Nephron (organoid): ENCODE measurements at regions not wholly inside any gene's neighbourhood (a gene's known extent, or its start where the extent isn't known, plus 50 kb on each side); places are given as distances from the start of the nearest gene placed in this dataset.

Experiments
- H3K27ac Mint-ChIP-seq, 3 experiments: 2 replicates each; pipeline ENCODE4 v1.8.0; 2020; ENCODE audit warnings: mixed read lengths in 3 of 3, mild to moderate bottlenecking in 2 of 3, moderate library complexity in 1 of 3
- H3K27me3 Mint-ChIP-seq: 2 replicates; pipeline ENCODE4 v1.8.0; 2021; ENCODE audit warnings: low read depth, mild to moderate bottlenecking, moderate library complexity, mixed read lengths
- H3K36me3 Mint-ChIP-seq: 2 replicates; pipeline ENCODE4 v1.8.0; 2020; ENCODE audit warnings: low read depth, mixed read lengths
- H3K4me1 Mint-ChIP-seq: 2 replicates; pipeline ENCODE4 v1.8.0; 2020; ENCODE audit warnings: mixed read lengths
- H3K4me3 Mint-ChIP-seq, 3 experiments: 2 replicates each; pipeline ENCODE4 v1.8.0; 2020; ENCODE audit warnings: mild to moderate bottlenecking in 3 of 3, mixed read lengths in 3 of 3, moderate library complexity in 2 of 3
- H3K9me3 Mint-ChIP-seq: 2 replicates; pipeline ENCODE4 v1.8.0; 2020; ENCODE audit warnings: mixed read lengths
- TF ChIP-seq, protein P1 (sequence below), 3 experiments: fragments of 200-600 bp; sonication (generic); IDR thresholded peaks; one replicate each; pipeline ENCODE4 v1.5.0; 2021; ENCODE audit warnings: antibody characterized with exemption in 3 of 3; ENCODE audit not compliant: unreplicated experiment in 3 of 3

GRCh38 chr2:120460511-120460910 is 114.6 kb downstream of the INHBB start:
- Mint-ChIP-seq H3K36me3 (no peaks in the 10 kb centered on the region), H3K4me3 (no peak overlapping the region), H3K27me3 (peaks cover 26% of the 10 kb centered on the region), H3K9me3 (peaks cover 35% of the 10 kb centered on the region), H3K4me1 (peaks cover 5% of the 10 kb centered on the region), H3K27ac (no peak overlapping the region)
- TF ChIP-seq, protein P1, sequence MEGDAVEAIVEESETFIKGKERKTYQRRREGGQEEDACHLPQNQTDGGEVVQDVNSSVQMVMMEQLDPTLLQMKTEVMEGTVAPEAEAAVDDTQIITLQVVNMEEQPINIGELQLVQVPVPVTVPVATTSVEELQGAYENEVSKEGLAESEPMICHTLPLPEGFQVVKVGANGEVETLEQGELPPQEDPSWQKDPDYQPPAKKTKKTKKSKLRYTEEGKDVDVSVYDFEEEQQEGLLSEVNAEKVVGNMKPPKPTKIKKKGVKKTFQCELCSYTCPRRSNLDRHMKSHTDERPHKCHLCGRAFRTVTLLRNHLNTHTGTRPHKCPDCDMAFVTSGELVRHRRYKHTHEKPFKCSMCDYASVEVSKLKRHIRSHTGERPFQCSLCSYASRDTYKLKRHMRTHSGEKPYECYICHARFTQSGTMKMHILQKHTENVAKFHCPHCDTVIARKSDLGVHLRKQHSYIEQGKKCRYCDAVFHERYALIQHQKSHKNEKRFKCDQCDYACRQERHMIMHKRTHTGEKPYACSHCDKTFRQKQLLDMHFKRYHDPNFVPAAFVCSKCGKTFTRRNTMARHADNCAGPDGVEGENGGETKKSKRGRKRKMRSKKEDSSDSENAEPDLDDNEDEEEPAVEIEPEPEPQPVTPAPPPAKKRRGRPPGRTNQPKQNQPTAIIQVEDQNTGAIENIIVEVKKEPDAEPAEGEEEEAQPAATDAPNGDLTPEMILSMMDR (IDR thresholded peaks at IDR 0.05; ENCODE audit: unreplicated experiment in 3 of 3) = no peak

DNA sequence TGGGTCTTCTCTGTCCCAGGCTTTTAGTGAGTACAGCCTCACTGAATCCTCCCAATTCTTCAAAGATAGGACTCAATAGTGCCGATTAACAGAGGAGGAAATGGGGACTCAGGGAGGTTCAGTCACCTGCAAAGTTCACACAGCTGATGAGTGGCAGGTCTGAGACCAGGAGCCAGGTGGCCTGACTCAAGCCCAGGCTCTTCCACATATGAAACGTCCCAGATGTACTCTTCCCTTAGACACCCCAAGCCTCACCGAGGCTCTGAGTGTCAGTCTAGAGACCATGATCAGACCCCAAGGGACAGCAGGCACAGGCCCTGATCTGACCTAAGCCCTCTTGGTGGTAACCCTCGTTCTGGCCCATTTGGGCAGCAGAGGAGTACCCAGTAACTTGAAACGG is 115.2 kb downstream of the INHBB start:
- Mint-ChIP-seq H3K4me3 (no peak overlapping the region), H3K27me3 (peaks cover 29% of the 10 kb centered on the region)

DNA sequence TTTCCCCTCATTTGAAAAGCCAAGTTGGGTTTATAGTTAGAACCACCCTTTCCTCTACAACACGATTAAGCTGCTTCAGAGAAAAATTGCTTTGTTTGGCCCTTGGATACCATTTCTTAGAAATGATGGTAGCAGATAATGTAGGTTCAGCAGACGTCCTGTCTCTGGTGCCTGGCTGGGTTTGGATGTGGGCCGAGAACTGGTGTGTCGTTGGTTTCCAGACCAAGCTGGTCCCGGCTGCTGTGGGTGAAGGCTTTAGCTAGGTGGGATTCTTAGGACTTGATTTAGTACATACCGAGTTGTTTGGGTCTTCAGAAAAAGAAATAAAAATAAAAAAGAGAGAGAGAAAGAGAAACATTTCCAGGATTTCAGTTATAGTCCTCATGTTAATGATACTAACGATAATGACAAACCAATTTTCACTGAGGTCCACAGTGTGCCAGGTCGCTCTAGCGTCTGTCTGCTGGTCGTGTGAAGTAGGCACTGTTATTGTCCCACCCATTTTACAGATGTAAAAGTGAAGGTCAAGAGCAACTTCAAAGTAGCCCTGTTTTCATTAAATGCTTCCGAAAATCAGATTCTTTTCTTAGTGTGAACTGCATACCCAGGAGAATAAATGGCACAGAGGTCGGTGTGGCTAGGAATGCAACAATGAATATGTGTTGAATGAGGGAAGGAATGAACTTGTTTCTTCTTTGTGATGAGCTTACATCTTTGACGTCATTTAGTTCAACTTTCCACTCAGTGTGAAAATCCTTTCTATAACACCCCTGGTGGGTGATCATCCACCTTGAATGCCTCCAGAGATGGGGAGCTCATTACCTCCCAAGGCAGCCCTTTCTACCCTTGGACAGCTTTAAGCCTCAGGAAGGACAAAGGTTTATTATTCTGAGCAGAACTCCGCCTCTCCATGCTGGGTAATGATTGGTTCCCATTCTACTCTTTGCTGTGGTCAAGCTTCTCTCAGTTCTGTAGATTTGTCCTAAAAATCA is 115.9 kb downstream of the INHBB start:
- Mint-ChIP-seq H3K4me1 (peaks cover 16% of the 10 kb centered on the region), H3K4me3 (no peak overlapping the region), H3K9me3 (peaks cover 31% of the 10 kb centered on the region), H3K36me3 (no peaks in the 10 kb centered on the region), H3K27ac (no peak overlapping the region), H3K27me3 (peaks cover 34% of the 10 kb centered on the region)
- TF ChIP-seq, protein P1 (IDR thresholded peaks at IDR 0.05; ENCODE audit: unreplicated experiment in 3 of 3) = no peak

More for the DNA sequence above, 115.2 kb downstream of the INHBB start:
- TF ChIP-seq, protein P1 (IDR thresholded peaks at IDR 0.05; ENCODE audit: unreplicated experiment in 3 of 3) = no peak
- Mint-ChIP-seq H3K4me1 (peaks cover 10% of the 10 kb centered on the region), H3K27ac (no peak overlapping the region), H3K36me3 (no peaks in the 10 kb centered on the region), H3K9me3 (peaks cover 32% of the 10 kb centered on the region)

DNA sequence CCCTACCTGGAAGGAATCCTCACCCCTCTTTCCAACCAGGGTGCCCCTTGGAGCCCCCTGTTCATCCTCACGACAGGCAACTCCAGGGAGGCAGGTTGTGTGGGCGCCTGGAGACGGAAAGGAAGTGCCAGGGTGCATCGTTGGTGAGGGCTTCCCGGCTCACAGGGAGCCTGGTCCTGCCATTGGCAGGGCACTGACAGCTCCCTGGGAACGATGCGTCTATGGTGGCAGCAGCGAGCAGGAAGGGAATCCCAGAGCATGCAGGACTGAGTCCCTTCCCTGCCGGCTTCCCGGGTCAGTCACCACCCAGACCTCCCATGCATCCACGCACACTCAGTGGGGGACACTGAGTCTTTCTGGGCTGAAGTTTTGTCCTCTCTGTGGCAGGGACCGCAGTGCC is 117.6 kb downstream of the INHBB start:
- no peak overlapping the region for H3K4me3 Mint-ChIP-seq
- no peak overlapping the region for H3K27ac Mint-ChIP-seq
- no peaks in the 10 kb centered on the region for H3K36me3 Mint-ChIP-seq
- TF ChIP-seq, protein P1 (IDR thresholded peaks at IDR 0.05; ENCODE audit: unreplicated experiment in 3 of 3) = no peak
- peaks cover 39% of the 10 kb centered on the region for H3K27me3 Mint-ChIP-seq
- H3K4me1 Mint-ChIP-seq = peaks cover 16% of the 10 kb centered on the region
- H3K9me3 Mint-ChIP-seq = peaks cover 14% of the 10 kb centered on the region

- Mint-ChIP-seq H3K4me3 (no peak overlapping the region), H3K27me3 (peaks cover 39% of the 10 kb centered on the region), H3K4me1 (peaks cover 16% of the 10 kb centered on the region), H3K27ac (no peak overlapping the region), H3K36me3 (no peaks in the 10 kb centered on the region), H3K9me3 (peaks cover 10% of the 10 kb centered on the region)
- TF ChIP-seq, protein P1 (IDR thresholded peaks at IDR 0.05; ENCODE audit: unreplicated experiment in 3 of 3) = no peak
These were observed 118.1 kb downstream of the INHBB start for GRCh38 chr2:120463996-120464395.
